GM23338 (cell line): ENCODE measurements at regions not wholly inside any gene's neighbourhood (a gene's known extent, or its start where the extent isn't known, plus 50 kb on each side); places are given as distances from the start of the nearest gene placed in this dataset.

Experiments used
- ATAC-seq: fragments of 200-7000 bp; cut with Tn5 transposase; 3 replicates; pipeline ENCODE4 v1.9.1; 2020
- DNase-seq: peaks from one replicate; pipeline ENCODE4 v3.0.0-alpha.2; 2015; ENCODE audit warnings: low spot score
- H2AFZ ChIP-seq: fragments of 200-600 bp; sonication (generic); 2 replicates; pipeline ENCODE4 v1.8.0; 2016; ENCODE audit warnings: antibody characterized with exemption, mild to moderate bottlenecking, moderate library complexity
- H3F3A ChIP-seq: fragments of 200-600 bp; sonication (generic); replicated peaks from 2 replicates; pipeline ENCODE4 v1.8.0; 2017; ENCODE audit warnings: antibody characterized with exemption, mixed run types, low read depth
- H3K27ac ChIP-seq: fragments of 200-600 bp; sonication (generic); 2 replicates; pipeline ENCODE4 v1.6.1; 2016; ENCODE audit warnings: low read depth
- H3K27me3 ChIP-seq: fragments of 200-600 bp; sonication (generic); 2 replicates; pipeline ENCODE4 v1.8.0; 2016; ENCODE audit warnings: mild to moderate bottlenecking, mixed run types, moderate library complexity; ENCODE audit not compliant: insufficient read depth
- H3K36me3 ChIP-seq: fragments of 200-600 bp; sonication (generic); 2 replicates; pipeline ENCODE4 v1.8.0; 2016; ENCODE audit warnings: mild to moderate bottlenecking; ENCODE audit not compliant: insufficient read depth
- H3K4me1 ChIP-seq: fragments of 200-600 bp; sonication (generic); 2 replicates; pipeline ENCODE4 v1.8.0; 2016; ENCODE audit warnings: mild to moderate bottlenecking, moderate library complexity; ENCODE audit not compliant: insufficient read depth
- H3K4me2 ChIP-seq: fragments of 200-600 bp; sonication (generic); 2 replicates; pipeline ENCODE4 v1.7.1; 2017; ENCODE audit warnings: mixed run types
- H3K4me3 ChIP-seq: fragments of 200-600 bp; sonication (generic); 2 replicates; pipeline ENCODE4 v1.6.1; 2016; ENCODE audit warnings: mixed run types
- H3K79me2 ChIP-seq: fragments of 200-600 bp; sonication (generic); replicated peaks from 2 replicates; pipeline ENCODE4 v1.8.0; 2017; ENCODE audit warnings: mild to moderate bottlenecking; ENCODE audit not compliant: insufficient read depth
- H3K9me2 ChIP-seq: fragments of 200-600 bp; sonication (generic); 2 replicates; pipeline ENCODE4 v1.8.0; 2017; ENCODE audit not compliant: insufficient read depth
- H4K20me1 ChIP-seq: fragments of 200-600 bp; sonication (generic); replicated peaks from 2 replicates; pipeline ENCODE4 v1.8.0; 2017; ENCODE audit warnings: mild to moderate bottlenecking; ENCODE audit not compliant: insufficient read depth
- H3K27ac Mint-ChIP-seq: 2 replicates; pipeline ENCODE4 v1.8.0; 2020; ENCODE audit warnings: inconsistent platforms, mild to moderate bottlenecking, moderate library complexity, mixed read lengths
- H3K27me3 Mint-ChIP-seq: 3 replicates; pipeline ENCODE4 v1.8.0; 2022; ENCODE audit warnings: low read depth, mild to moderate bottlenecking, moderate library complexity, mixed read lengths, inconsistent platforms; ENCODE audit not compliant: insufficient read depth, poor library complexity
- H3K36me3 Mint-ChIP-seq: 3 replicates; pipeline ENCODE4 v1.8.0; 2021; ENCODE audit warnings: low read depth, mild to moderate bottlenecking, inconsistent platforms, moderate library complexity, mixed read lengths
- H3K4me1 Mint-ChIP-seq: 3 replicates; pipeline ENCODE4 v1.8.0; 2020; ENCODE audit warnings: mild to moderate bottlenecking, inconsistent platforms, mixed read lengths
- H3K4me3 Mint-ChIP-seq: 3 replicates; pipeline ENCODE4 v1.8.0; 2021; ENCODE audit warnings: moderate library complexity, mild to moderate bottlenecking, inconsistent platforms, mixed read lengths
- H3K9me3 Mint-ChIP-seq: 3 replicates; pipeline ENCODE4 v1.8.0; 2020; ENCODE audit warnings: moderate library complexity, mild to moderate bottlenecking, inconsistent platforms, mixed read lengths
- CTCF ChIP-seq, 2 experiments: fragments of 200-600 bp in 1 of 2; sonication (generic) in 1 of 2; conservative IDR thresholded peaks; 2 replicates each; pipeline versions ENCODE4 v1.5.1 to v1.6.1; 2016 to 2017; ENCODE audit warnings: antibody characterized with exemption in 2 of 2, low read depth in 2 of 2, mild to moderate bottlenecking in 2 of 2, moderate library complexity in 1 of 2
- ETS1 ChIP-seq: IDR thresholded peaks from 2 replicates; pipeline ENCODE4 v1.6.1; 2016; ENCODE audit warnings: antibody characterized with exemption
- EZH2 ChIP-seq: fragments of 200-600 bp; sonication (generic); IDR thresholded peaks from one replicate; pipeline ENCODE4 v1.8.0; 2017; ENCODE audit warnings: antibody characterized with exemption, mild to moderate bottlenecking, low read depth; ENCODE audit not compliant: unreplicated experiment
- POLR2AphosphoS5 ChIP-seq: IDR thresholded peaks from 2 replicates; pipeline ENCODE4 v1.6.1; 2016; ENCODE audit warnings: antibody characterized with exemption, low read depth
- REST ChIP-seq: IDR thresholded peaks from one replicate; pipeline ENCODE4 v1.6.1; 2018; ENCODE audit warnings: antibody characterized with exemption; ENCODE audit not compliant: unreplicated experiment
- STAT1 ChIP-seq: IDR thresholded peaks from one replicate; pipeline ENCODE4 v1.6.1; 2016; ENCODE audit warnings: antibody characterized with exemption; ENCODE audit not compliant: unreplicated experiment
- ZNF114 ChIP-seq: fragments of 250-450 bp; sonication (Bioruptor Pico); IDR thresholded peaks from 2 replicates; pipeline ENCODE4 v1.5.0; 2020; ENCODE audit warnings: mild to moderate bottlenecking, moderate library complexity

GRCh38 chr6:81820422-81820821 lies 67.9 kb upstream of the TENT5A start (continued):
- TF ChIP-seq REST, result no peak
- TF ChIP-seq ZNF114 (CRISPR knock-in tag), result no peak
- no peak for TF ChIP-seq EZH2
- TF ChIP-seq STAT1, result no peak
- TF ChIP-seq ETS1, result no peak
- no peak for TF ChIP-seq CTCF (conservative IDR thresholded peaks at IDR 0.05; ENCODE audit: low read depth in 2 of 2)

GRCh38 chr6:81819767-81820166 lies 67.3 kb upstream of the TENT5A start:
- no peaks in the 10 kb centered on the region for H3K9me3 Mint-ChIP-seq
- no peak overlapping the region for H3K27ac ChIP-seq
- TF ChIP-seq ZNF114 (CRISPR knock-in tag), result no peak
- no peak for TF ChIP-seq REST
- TF ChIP-seq CTCF (conservative IDR thresholded peaks at IDR 0.05; ENCODE audit: low read depth in 2 of 2), result no peak
- TF ChIP-seq POLR2AphosphoS5, result no peak

More at GRCh38 chr6:81819767-81820166, 67.3 kb upstream of the TENT5A start:
- ATAC-seq (no peak), DNase-seq (no peak)
- no peaks in the 10 kb centered on the region for H3K27me3 ChIP-seq
- H3K4me1 Mint-ChIP-seq, result no peaks in the 10 kb centered on the region
- no peaks in the 10 kb centered on the region for H3K36me3 ChIP-seq
- H3K36me3 Mint-ChIP-seq, result no peaks in the 10 kb centered on the region
- H3K4me1 ChIP-seq, result peaks cover 5% of the 10 kb centered on the region; the same call in 1 of the 2 replicates
- H3K4me2 ChIP-seq, result no peak overlapping the region
- H3K27ac Mint-ChIP-seq, result no peak overlapping the region
- H3F3A ChIP-seq, result no peaks in the 10 kb centered on the region
- H3K79me2 ChIP-seq, result no peaks in the 10 kb centered on the region
- no peak overlapping the region for H3K4me3 Mint-ChIP-seq
- no peak overlapping the region for H3K4me3 ChIP-seq
- H3K9me2 ChIP-seq, result peaks cover 9% of the 10 kb centered on the region; the same call in 1 of the 2 replicates
- peaks cover 2% of the 10 kb centered on the region for H3K27me3 Mint-ChIP-seq
- H4K20me1 ChIP-seq, result no peaks in the 10 kb centered on the region
- H2AFZ ChIP-seq, result no peak overlapping the region
